PFSK-1 (cell line): ENCODE measurements at regions not wholly inside any gene's neighbourhood (a gene's known extent, or its start where the extent isn't known, plus 50 kb on each side); places are given as distances from the start of the nearest gene placed in this dataset.

Experiments
- FOXP2 ChIP-seq: optimal IDR thresholded peaks from 2 replicates; pipeline ENCODE3; 2011; ENCODE audit warnings: borderline replicate concordance, control low read depth, inconsistent platforms; ENCODE audit not compliant: insufficient read depth; ENCODE audit errors: extremely low read length, extremely low read depth
- POLR2AphosphoS5 ChIP-seq: IDR thresholded peaks from 2 replicates; pipeline ENCODE4 v1.6.1; 2012; ENCODE audit warnings: low read depth, mild to moderate bottlenecking, control low read depth, low read length, moderate library complexity
- SIN3A ChIP-seq: IDR thresholded peaks from 2 replicates; pipeline ENCODE4 v1.6.1; 2012; ENCODE audit warnings: mild to moderate bottlenecking, low read length, moderate library complexity, borderline replicate concordance; ENCODE audit not compliant: insufficient read depth
- TAF1 ChIP-seq: IDR thresholded peaks from 2 replicates; pipeline ENCODE4 v1.6.1; 2012; ENCODE audit warnings: low read length, control low read depth, borderline replicate concordance; ENCODE audit not compliant: insufficient read depth
- TF ChIP-seq, protein P1 (sequence below), 2 experiments: IDR thresholded peaks; 2 replicates each; pipeline versions ENCODE4 v1.6.1 to v1.8.0; 2011 to 2012; ENCODE audit warnings: low read depth in 2 of 2, low read length in 2 of 2, control low read depth in 1 of 2, inconsistent platforms in 1 of 2, mild to moderate bottlenecking in 1 of 2, moderate library complexity in 1 of 2; ENCODE audit not compliant: insufficient read depth in 1 of 2

DNA sequence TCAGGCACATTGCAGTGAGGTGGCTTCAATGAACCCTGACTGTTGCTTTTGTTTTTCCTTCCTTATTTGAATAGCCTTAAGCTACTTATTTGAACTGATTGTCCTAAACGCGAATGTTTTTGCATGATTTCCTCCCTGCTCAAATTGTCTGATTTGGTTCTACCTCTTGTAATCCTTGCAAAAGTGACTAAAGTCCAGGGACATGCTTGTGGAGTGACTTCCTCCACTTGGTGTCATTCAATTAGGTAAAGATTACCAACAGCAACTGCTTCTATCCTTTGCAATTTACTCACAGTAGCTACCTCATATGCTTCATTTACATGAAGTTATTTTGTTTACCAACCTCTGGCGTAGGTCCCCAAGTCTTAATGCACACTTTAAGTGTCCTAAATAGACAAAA is 295.9 kb upstream of the TMEM229A start:
- no peak for TF ChIP-seq POLR2AphosphoS5
- TF ChIP-seq SIN3A, result no peak
- TF ChIP-seq, protein P1, sequence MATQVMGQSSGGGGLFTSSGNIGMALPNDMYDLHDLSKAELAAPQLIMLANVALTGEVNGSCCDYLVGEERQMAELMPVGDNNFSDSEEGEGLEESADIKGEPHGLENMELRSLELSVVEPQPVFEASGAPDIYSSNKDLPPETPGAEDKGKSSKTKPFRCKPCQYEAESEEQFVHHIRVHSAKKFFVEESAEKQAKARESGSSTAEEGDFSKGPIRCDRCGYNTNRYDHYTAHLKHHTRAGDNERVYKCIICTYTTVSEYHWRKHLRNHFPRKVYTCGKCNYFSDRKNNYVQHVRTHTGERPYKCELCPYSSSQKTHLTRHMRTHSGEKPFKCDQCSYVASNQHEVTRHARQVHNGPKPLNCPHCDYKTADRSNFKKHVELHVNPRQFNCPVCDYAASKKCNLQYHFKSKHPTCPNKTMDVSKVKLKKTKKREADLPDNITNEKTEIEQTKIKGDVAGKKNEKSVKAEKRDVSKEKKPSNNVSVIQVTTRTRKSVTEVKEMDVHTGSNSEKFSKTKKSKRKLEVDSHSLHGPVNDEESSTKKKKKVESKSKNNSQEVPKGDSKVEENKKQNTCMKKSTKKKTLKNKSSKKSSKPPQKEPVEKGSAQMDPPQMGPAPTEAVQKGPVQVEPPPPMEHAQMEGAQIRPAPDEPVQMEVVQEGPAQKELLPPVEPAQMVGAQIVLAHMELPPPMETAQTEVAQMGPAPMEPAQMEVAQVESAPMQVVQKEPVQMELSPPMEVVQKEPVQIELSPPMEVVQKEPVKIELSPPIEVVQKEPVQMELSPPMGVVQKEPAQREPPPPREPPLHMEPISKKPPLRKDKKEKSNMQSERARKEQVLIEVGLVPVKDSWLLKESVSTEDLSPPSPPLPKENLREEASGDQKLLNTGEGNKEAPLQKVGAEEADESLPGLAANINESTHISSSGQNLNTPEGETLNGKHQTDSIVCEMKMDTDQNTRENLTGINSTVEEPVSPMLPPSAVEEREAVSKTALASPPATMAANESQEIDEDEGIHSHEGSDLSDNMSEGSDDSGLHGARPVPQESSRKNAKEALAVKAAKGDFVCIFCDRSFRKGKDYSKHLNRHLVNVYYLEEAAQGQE (IDR thresholded peaks at IDR 0.05; ENCODE audit: insufficient read depth in 1 of 2, low read depth in 2 of 2, low read length in 2 of 2), result no peak
- no peak for TF ChIP-seq TAF1
- no peak for TF ChIP-seq FOXP2

DNA sequence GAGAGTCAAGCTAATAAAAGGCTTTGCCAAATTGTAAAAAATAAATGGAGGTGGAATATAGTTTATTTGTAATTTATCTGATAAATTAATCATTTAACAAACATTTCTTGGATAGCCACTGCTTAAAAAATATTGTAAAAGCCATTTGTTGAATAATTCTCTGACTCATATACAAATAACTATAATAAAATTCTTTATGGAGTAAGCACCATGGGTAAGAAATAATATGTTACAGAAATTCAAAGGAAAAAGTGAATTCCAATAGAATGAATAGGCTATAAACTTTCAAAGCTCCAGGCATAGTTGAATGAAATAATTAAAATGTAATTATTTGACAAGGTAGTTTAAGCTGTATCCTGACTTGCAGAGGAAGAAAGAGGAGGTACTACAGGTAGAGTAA is 291.4 kb upstream of the TMEM229A start:
- no peak for TF ChIP-seq POLR2AphosphoS5
- no peak for TF ChIP-seq FOXP2
- no peak for TF ChIP-seq SIN3A
- TF ChIP-seq TAF1, result no peak
- TF ChIP-seq, protein P1 (IDR thresholded peaks at IDR 0.05; ENCODE audit: insufficient read depth in 1 of 2, low read depth in 2 of 2, low read length in 2 of 2), result no peak

DNA sequence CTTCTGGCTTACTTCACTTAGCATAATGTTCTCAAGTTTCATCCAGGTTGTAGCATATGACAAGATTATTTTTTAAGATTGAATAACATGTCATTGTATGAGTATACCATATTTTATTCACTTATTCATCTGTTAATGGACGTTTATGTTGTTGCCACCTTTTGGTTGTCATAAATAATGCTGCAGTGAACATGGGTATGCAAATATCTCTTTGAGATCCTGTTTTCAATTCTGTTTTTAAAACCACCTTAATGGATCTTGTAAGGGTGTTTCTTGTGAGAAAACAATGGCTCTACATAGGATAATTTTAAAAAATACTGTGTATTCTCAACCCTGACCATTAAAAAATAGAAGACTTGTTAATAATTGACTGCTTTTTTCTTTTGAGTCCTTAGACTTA is 290.7 kb upstream of the TMEM229A start:
- TF ChIP-seq SIN3A, result no peak
- no peak for TF ChIP-seq POLR2AphosphoS5
- TF ChIP-seq, protein P1 (IDR thresholded peaks at IDR 0.05; ENCODE audit: insufficient read depth in 1 of 2, low read depth in 2 of 2, low read length in 2 of 2), result no peak
- TF ChIP-seq TAF1, result no peak
- no peak for TF ChIP-seq FOXP2

DNA sequence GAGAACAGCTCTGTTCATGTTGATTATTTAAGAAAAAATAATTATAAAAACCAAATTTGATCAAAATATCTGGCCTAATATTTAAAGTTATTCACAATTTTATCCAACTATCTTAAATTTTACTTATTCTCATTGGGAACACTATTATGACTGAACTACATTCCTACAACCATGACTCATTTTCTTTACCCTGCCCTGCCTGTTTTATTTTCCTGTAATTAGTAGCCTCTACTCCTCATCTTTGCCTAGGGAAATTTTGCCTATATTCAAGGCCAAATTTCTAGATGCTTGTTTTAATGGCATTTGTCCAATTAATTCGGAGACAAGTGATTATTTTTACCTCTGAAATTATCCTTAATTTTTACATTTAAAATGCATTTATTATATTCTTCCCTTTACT is 289.7 kb upstream of the TMEM229A start:
- TF ChIP-seq SIN3A (no peak), FOXP2 (no peak), TAF1 (no peak), POLR2AphosphoS5 (no peak)
- TF ChIP-seq, protein P1 (IDR thresholded peaks at IDR 0.05; ENCODE audit: insufficient read depth in 1 of 2, low read depth in 2 of 2, low read length in 2 of 2), result no peak

DNA sequence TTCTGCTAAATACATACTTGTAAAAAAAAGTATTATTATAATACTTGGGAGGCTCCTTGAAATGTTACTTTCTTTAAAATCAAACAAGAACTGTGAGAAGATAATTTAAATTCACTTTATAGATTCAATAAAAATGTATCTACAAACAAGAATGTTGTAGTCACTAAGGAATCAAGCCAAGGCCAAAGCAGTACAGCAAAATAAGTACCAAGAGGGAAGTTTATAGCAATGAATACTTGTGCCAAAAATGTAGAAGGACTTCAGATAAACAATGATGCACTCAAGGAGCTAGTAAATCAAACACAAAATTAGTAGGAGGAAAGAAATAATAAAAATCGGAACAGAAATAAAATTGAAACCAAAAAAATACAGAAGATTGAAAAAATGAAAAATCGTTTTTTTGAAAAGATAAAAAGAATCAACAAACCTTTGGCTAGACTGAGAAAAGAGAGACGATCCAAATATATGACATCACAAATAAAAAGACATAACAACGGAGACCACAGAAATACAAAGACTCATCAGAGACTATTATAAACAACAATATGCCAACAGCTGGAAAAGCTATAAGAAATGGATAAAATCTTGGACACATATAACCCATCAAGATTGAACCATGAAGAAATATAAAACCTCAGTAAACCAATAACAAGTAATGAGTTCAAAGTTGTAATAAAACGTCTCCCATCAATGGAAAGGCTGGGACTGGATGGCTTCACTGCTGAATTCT is 286.0 kb upstream of the TMEM229A start:
- TF ChIP-seq POLR2AphosphoS5 (no peak), TAF1 (no peak), SIN3A (no peak), FOXP2 (no peak)
- TF ChIP-seq, protein P1 (IDR thresholded peaks at IDR 0.05; ENCODE audit: insufficient read depth in 1 of 2, low read depth in 2 of 2, low read length in 2 of 2), result no peak
